ENCODE measurements at regions not wholly inside any gene's neighbourhood (a gene's known extent, or its start where the extent isn't known, plus 50 kb on each side); places are given as distances from the start of the nearest gene placed in this dataset.

GRCh38 chr3:24846286-24846860 is 351.7 kb upstream of the THRB start:
- TF ChIP-seq SMC3 (IDR thresholded peaks at IDR 0.05) (no peak), EP300 (IDR thresholded peaks at IDR 0.05) (no peak), CTCF (IDR thresholded peaks at IDR 0.05) (no peak), REST (IDR thresholded peaks at IDR 0.05) (no peak), ZFP36 (IDR thresholded peaks at IDR 0.05; ENCODE audit: borderline replicate concordance, partially characterized antibody) (no peak), POLR2A (IDR thresholded peaks at IDR 0.05; ENCODE audit: low read length) (no peak), CHD4 (IDR thresholded peaks at IDR 0.05; ENCODE audit: borderline replicate concordance) (no peak)
- TF ChIP-seq, protein P1, sequence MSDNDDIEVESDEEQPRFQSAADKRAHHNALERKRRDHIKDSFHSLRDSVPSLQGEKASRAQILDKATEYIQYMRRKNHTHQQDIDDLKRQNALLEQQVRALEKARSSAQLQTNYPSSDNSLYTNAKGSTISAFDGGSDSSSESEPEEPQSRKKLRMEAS (IDR thresholded peaks at IDR 0.05) = no peak
